ENCODE measurements at regions not wholly inside any gene's neighbourhood (a gene's known extent, or its start where the extent isn't known, plus 50 kb on each side); places are given as distances from the start of the nearest gene placed in this dataset.

GRCh38 chr12:93964936-93965335 lies 183.4 kb upstream of the PLXNC1 start:
- TF ChIP-seq CTCF (IDR thresholded peaks at IDR 0.05), result no peak
- no peak for TF ChIP-seq POLR2A (IDR thresholded peaks at IDR 0.05)

Data from uterus (tissue), 2 donors.